Heart left ventricle (tissue), 13 donors: ENCODE measurements at regions not wholly inside any gene's neighbourhood (a gene's known extent, or its start where the extent isn't known, plus 50 kb on each side); places are given as distances from the start of the nearest gene placed in this dataset.

ENCODE experiments used
- POLR2A ChIP-seq, 2 donors: fragments of 450-650 bp; IDR thresholded peaks; one replicate each; pipeline ENCODE4 v1.6.1; 2017; ENCODE audit warnings: antibody characterized with exemption in 2 of 2, mild to moderate bottlenecking in 2 of 2, moderate library complexity in 2 of 2
- TF ChIP-seq, protein P1 (sequence below), 12 donors: fragments of 200-600 bp; sonication (generic) in 4 of 12; IDR thresholded peaks; one replicate each; pipeline versions ENCODE4 v1.5.0 to v1.8.0; 2018 to 2022; ENCODE audit warnings: antibody characterized with exemption in 12 of 12, mild to moderate bottlenecking in 5 of 12
- donor health status: ischemic (EF 13 %, LVEDD 7.1; RV severe dilation, severe dysfunction).
- donor health status: DM: no; HTN: yes; CAD: no.
- donor health status: DM: no; HTN: no; CAD: no.
- donor health status: ischemic (EF 25% LVEDD 6.9; RV normal size, moderate dysfunction).
- donor health status: ischemic (EF 25% LVEDD 5.7; RV mildly dilated, moderate dysfunction).
- donor health status: ischemic (EF 35%, LVEDD 5.7; RV mildly dilated, moderate dysfunction).
- donor health status: nonischemic (EF 11% LVEDD 7.7; RV severe dilation, severe dysfunction).
- donor health status: DM: yes; HTN: yes; CAD: no.
- donor health status: PGD.
- donor health status: ischemic (EF 29% LVEDD 5.4; RV normal size, mild dysfunction).
- donor health status: nonischemic (EF 23%, LVEDD 6.1; RV moderate dilation, normal function).

DNA sequence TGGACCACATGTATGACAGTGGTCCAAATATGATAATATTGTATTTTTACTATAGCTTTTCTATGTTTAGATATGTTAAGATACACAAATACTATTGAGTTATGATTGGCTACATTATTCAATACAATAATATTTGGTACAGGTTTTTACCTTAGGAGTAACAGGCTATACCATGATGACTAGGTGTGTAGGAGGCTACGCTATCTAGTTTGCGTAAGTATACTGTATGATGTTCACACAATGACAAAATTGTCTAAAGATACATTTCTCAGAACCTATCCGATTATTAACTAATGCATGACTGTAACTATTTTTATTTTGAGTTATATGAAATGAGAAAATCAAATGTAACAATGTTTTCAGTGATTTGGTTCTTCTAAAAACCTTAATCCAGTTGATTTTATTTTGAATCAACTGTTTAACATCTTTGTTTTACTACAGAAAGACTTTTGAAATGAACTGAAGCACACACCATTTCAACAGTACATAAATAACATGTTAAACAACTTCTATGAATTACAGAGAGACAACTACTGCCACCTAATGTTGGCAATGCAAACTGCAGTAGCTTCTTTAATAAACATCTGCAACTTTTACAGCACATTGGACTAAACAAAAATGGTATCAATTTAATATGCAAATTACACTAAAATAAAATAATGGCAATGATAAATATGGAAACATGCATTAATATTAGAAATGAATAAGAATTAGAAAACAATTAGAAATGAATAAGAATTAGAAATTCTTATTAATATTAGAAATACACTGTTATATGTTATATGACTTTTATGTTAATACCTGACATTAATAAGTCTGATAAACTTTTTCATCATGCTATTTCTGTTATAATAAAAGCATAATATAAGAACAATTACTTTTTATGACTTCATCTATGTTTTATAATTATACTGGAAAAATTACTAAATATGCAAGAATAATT is 255.7 kb downstream of the MBNL1 start:
- no peak for TF ChIP-seq POLR2A (IDR thresholded peaks at IDR 0.05)
- TF ChIP-seq, protein P1, sequence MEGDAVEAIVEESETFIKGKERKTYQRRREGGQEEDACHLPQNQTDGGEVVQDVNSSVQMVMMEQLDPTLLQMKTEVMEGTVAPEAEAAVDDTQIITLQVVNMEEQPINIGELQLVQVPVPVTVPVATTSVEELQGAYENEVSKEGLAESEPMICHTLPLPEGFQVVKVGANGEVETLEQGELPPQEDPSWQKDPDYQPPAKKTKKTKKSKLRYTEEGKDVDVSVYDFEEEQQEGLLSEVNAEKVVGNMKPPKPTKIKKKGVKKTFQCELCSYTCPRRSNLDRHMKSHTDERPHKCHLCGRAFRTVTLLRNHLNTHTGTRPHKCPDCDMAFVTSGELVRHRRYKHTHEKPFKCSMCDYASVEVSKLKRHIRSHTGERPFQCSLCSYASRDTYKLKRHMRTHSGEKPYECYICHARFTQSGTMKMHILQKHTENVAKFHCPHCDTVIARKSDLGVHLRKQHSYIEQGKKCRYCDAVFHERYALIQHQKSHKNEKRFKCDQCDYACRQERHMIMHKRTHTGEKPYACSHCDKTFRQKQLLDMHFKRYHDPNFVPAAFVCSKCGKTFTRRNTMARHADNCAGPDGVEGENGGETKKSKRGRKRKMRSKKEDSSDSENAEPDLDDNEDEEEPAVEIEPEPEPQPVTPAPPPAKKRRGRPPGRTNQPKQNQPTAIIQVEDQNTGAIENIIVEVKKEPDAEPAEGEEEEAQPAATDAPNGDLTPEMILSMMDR (IDR thresholded peaks at IDR 0.05): peak; percentile 77 to 94 (median 86)
